Trophoblast cell (in vitro differentiated cells and primary cell): ENCODE measurements at regions not wholly inside any gene's neighbourhood (a gene's known extent, or its start where the extent isn't known, plus 50 kb on each side); places are given as distances from the start of the nearest gene placed in this dataset.

ENCODE experiments used
- DNase-seq, 2 donors: peaks; one replicate each; pipeline ENCODE4 v3.0.0-alpha.2; 2016
- H2AFZ ChIP-seq: 2 replicates; pipeline ENCODE4 v1.6.1; 2013; ENCODE audit warnings: low read length, moderate library complexity, mild to moderate bottlenecking; ENCODE audit not compliant: insufficient read depth, poor library complexity
- H2AK5ac ChIP-seq: 2 replicates; pipeline ENCODE4 v1.6.1; 2013; ENCODE audit warnings: mild to moderate bottlenecking, low read length
- H2BK120ac ChIP-seq: 2 replicates; pipeline ENCODE4 v1.6.1; 2013; ENCODE audit warnings: low read length, mild to moderate bottlenecking, moderate library complexity; ENCODE audit not compliant: insufficient read depth, poor library complexity
- H2BK12ac ChIP-seq: 2 replicates; pipeline ENCODE4 v1.6.1; 2013; ENCODE audit warnings: mild to moderate bottlenecking, low read length, moderate library complexity
- H2BK5ac ChIP-seq: 2 replicates; pipeline ENCODE4 v1.6.1; 2013; ENCODE audit warnings: low read length, low read depth, moderate library complexity, mild to moderate bottlenecking; ENCODE audit not compliant: poor library complexity
- H3K14ac ChIP-seq: 2 replicates; pipeline ENCODE4 v1.6.1; 2013; ENCODE audit warnings: mild to moderate bottlenecking, low read length
- H3K18ac ChIP-seq: 2 replicates; pipeline ENCODE4 v1.6.1; 2013; ENCODE audit warnings: mild to moderate bottlenecking, low read length
- H3K23ac ChIP-seq: 2 replicates; pipeline ENCODE4 v1.6.1; 2013; ENCODE audit warnings: low read length
- H3K27ac ChIP-seq: 2 replicates; pipeline ENCODE4 v1.5.1; 2013; ENCODE audit warnings: low read depth, mild to moderate bottlenecking, inconsistent platforms, low read length, moderate library complexity
- H3K27me3 ChIP-seq: 2 replicates; pipeline ENCODE4 v1.6.1; 2013; ENCODE audit warnings: inconsistent platforms, mild to moderate bottlenecking, low read length, moderate library complexity; ENCODE audit not compliant: insufficient read depth
- H3K36me3 ChIP-seq, 2 experiments: 1 replicate in 1 of 2; 2 replicates in 1 of 2; pipeline ENCODE4 v1.6.1; 2013; ENCODE audit warnings: low read length in 2 of 2, mild to moderate bottlenecking in 2 of 2, moderate library complexity in 1 of 2; ENCODE audit not compliant: insufficient read depth in 2 of 2, control insufficient read depth in 1 of 2
- H3K4ac ChIP-seq: 2 replicates; pipeline ENCODE4 v1.6.1; 2013; ENCODE audit warnings: low read depth, mild to moderate bottlenecking, low read length, moderate library complexity
- H3K4me1 ChIP-seq, 2 experiments: 1 replicate in 1 of 2; 2 replicates in 1 of 2; pipeline ENCODE4 v1.6.1; 2013; ENCODE audit warnings: low read length in 2 of 2, mild to moderate bottlenecking in 2 of 2, moderate library complexity in 1 of 2; ENCODE audit not compliant: insufficient read depth in 2 of 2, control insufficient read depth in 1 of 2
- H3K4me2 ChIP-seq: 2 replicates; pipeline ENCODE4 v1.6.1; 2013; ENCODE audit warnings: inconsistent platforms, mild to moderate bottlenecking, low read length, moderate library complexity
- H3K4me3 ChIP-seq: 2 replicates; pipeline ENCODE4 v1.5.1; 2013; ENCODE audit warnings: mild to moderate bottlenecking, low read depth, low read length, inconsistent platforms
- H3K79me1 ChIP-seq: one replicate; pipeline ENCODE4 v1.6.1; 2013; ENCODE audit warnings: low read length
- H3K79me2 ChIP-seq: 2 replicates; pipeline ENCODE4 v1.6.1; 2013; ENCODE audit warnings: low read length, mild to moderate bottlenecking; ENCODE audit not compliant: control insufficient read depth, insufficient read depth, poor library complexity
- H3K9ac ChIP-seq: 2 replicates; pipeline ENCODE4 v1.6.1; 2013; ENCODE audit warnings: mild to moderate bottlenecking, low read length
- H3K9me3 ChIP-seq: 2 replicates; pipeline ENCODE4 v1.6.1; 2013; ENCODE audit warnings: low read depth, mild to moderate bottlenecking, control low read depth, inconsistent platforms, low read length; ENCODE audit not compliant: insufficient read depth
- H4K12ac ChIP-seq: 2 replicates; pipeline ENCODE4 v1.6.1; 2013; ENCODE audit warnings: low read depth, mild to moderate bottlenecking, low read length, moderate library complexity
- H4K8ac ChIP-seq: 2 replicates; pipeline ENCODE4 v1.6.1; 2013; ENCODE audit warnings: low read depth, mild to moderate bottlenecking, low read length, moderate library complexity
- H4K91ac ChIP-seq: one replicate; pipeline ENCODE4 v1.6.1; 2013; ENCODE audit warnings: low read depth, mild to moderate bottlenecking, low read length, moderate library complexity
- WGBS: extraction: QIAGEN DNeasy Blood & Tissue Kit; methylation state at CpG from one replicate; pipeline ENCODE4 v1.1.7; 2013; ENCODE audit warnings: missing lambda C conversion rate; ENCODE audit not compliant: insufficient read length, insufficient coverage; ENCODE audit errors: extremely low coverage; 5-methylcytosine and 5-hydroxymethylcytosine counted together

DNA sequence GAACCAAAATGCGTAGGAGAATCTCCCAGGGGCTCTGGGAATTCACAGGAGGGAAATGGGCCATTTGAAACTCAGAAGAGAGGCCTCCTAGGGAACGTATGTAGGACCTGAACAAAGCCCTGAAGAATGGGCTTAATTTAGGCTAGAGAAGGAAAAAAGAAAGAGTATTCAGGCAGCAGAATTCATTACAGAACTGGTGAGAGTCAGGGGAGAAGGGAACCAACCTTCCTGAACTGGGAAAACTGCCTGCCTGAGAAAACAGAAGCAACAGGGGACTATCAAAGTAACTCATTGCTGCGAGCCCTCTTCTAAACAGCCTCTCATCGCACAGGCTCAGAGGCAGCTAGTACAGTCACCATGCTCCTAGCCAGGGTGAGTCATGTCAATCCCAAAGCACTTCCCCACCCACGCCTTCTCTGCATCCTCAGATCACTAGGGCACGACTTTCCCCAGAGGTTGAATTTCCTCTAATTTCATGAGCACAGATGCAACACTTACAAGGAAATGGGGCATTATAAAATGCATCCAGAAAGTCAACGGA is 98.1 kb downstream of the ADSS2 start:
- Histone ChIP-seq H3K18ac (no peak overlapping the region), H3K4ac (no peak overlapping the region), H3K23ac (no peak overlapping the region), H3K9me3 (no peaks in the 10 kb centered on the region), H3K79me2 (no peaks in the 10 kb centered on the region), H3K14ac (no peak overlapping the region), H3K27me3 (no peaks in the 10 kb centered on the region), H2BK5ac (peak overlapping the region; percentile 12), H4K8ac (peak overlapping the region; percentile 7), H3K79me1 (no peaks in the 10 kb centered on the region), H3K27ac (no peak overlapping the region), H2BK12ac (peak overlapping the region; percentile 35), H3K4me1 (peaks cover 2 to 5% of the 10 kb centered on the region in 2 experiments), H2BK120ac (no peak overlapping the region), H3K4me2 (no peak overlapping the region), H3K9ac (no peak overlapping the region), H3K4me3 (no peak overlapping the region), H4K12ac (no peak overlapping the region), H4K91ac (no peak overlapping the region), H3K36me3 (no peaks in the 10 kb centered on the region), H2AK5ac (no peak overlapping the region), H2AFZ (no peak overlapping the region)
- WGBS = no CpG with 5 or more reads among the region's 7 CpGs
- peak; percentile 55 to 74 for DNase-seq

- no peak overlapping the region for H3K4me3 ChIP-seq
Measured at GRCh38 chr1:244354810-244355278, 96.9 kb downstream of the ADSS2 start.

GRCh38 chr1:244356376-244356775 is 95.3 kb downstream of the ADSS2 start:
- WGBS = no CpG with 5 or more reads among the region's 1 CpG
- no peaks in the 10 kb centered on the region for H3K27me3 ChIP-seq
- H2AFZ ChIP-seq = no peak overlapping the region
- no peak overlapping the region for H2BK5ac ChIP-seq
- no peaks in the 10 kb centered on the region for H3K79me2 ChIP-seq
- H3K9me3 ChIP-seq = no peaks in the 10 kb centered on the region
- no peaks in the 10 kb centered on the region for H3K36me3 ChIP-seq
- peaks cover 4% of the 10 kb centered on the region for H3K79me1 ChIP-seq
- no peak overlapping the region for H3K18ac ChIP-seq
- no peak overlapping the region for H3K4ac ChIP-seq
- no peak overlapping the region for H3K14ac ChIP-seq
- no peak overlapping the region for H2AK5ac ChIP-seq
- H2BK12ac ChIP-seq = no peak overlapping the region
- H3K27ac ChIP-seq = no peak overlapping the region
- no peak overlapping the region for H3K23ac ChIP-seq
- H4K91ac ChIP-seq = no peak overlapping the region
- H3K4me1 ChIP-seq = peaks cover 0 to 2% of the 10 kb centered on the region in 2 experiments
- H4K12ac ChIP-seq = no peak overlapping the region
- H4K8ac ChIP-seq = no peak overlapping the region
- H2BK120ac ChIP-seq = no peak overlapping the region
- no peak overlapping the region for H3K9ac ChIP-seq
- no peak overlapping the region for H3K4me3 ChIP-seq
- no peak overlapping the region for H3K4me2 ChIP-seq
- DNase-seq = no peak

More at GRCh38 chr1:244354810-244355278, 96.9 kb downstream of the ADSS2 start:
- Histone ChIP-seq H3K9me3 (no peaks in the 10 kb centered on the region), H3K27ac (no peak overlapping the region), H3K79me2 (no peaks in the 10 kb centered on the region), H3K4ac (no peak overlapping the region), H2AFZ (no peak overlapping the region), H3K27me3 (no peaks in the 10 kb centered on the region), H2BK12ac (no peak overlapping the region), H3K14ac (no peak overlapping the region), H4K8ac (no peak overlapping the region), H3K23ac (no peak overlapping the region), H3K79me1 (no peaks in the 10 kb centered on the region), H4K12ac (no peak overlapping the region), H2BK5ac (no peak overlapping the region), H2AK5ac (no peak overlapping the region), H4K91ac (no peak overlapping the region), H2BK120ac (no peak overlapping the region), H3K36me3 (no peaks in the 10 kb centered on the region), H3K4me2 (no peak overlapping the region), H3K18ac (no peak overlapping the region), H3K9ac (no peak overlapping the region), H3K4me1 (peaks cover 2% of the 10 kb centered on the region in 2 experiments)
- no CpG with 5 or more reads among the region's 5 CpGs for WGBS
- no peak for DNase-seq
